GM18861 (cell line): ENCODE measurements at regions not wholly inside any gene's neighbourhood (a gene's known extent, or its start where the extent isn't known, plus 50 kb on each side); places are given as distances from the start of the nearest gene placed in this dataset.

Experiments used
- ATAC-seq: cut with Tn5 transposase; IDR thresholded peaks from one replicate; pipeline ENCODE4 v1.9.1; 2021; ENCODE audit not compliant: unreplicated experiment

DNA sequence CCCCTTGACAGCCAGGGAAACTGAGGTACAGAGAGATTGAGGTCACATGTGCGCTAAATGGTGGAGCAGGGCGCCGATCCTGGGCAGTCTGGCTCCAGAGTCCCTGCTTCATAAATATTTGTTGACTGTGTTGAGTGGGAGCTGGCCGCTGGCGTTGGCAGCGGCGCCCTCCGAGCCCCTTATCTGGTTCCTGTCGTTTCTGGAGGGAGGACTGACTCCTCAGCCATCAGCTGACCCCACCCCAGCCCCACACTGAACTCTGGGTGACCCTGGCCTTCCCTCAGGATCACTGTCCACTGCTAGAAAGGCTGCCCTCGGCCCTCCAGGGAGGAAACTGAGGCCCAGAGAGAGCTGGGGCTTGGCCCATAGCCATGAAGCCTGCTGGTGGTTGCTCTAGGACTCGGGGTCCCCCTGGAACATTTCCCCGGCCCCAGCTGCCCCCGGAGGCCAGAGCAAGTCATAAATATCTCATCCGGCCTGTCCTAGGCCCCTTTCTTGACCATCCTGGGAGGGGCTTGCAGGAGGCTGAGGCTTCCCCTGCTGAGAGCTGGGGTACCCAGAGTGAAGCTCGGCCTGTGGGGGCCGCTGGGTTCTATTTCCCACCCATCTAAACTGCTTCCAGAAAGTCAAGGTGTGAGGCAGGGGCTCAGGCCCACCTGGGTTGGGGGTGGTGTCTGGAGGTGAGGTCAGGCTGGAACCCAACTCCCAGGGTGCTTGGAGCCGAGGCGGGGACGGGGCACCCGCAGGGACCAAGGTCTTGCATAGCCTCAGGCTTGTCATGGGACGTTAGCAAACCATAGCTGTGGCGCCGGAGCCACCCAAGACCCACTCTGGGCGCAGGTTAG is 51.7 kb upstream of the GSE1 start:
- ATAC-seq, result no peak

DNA sequence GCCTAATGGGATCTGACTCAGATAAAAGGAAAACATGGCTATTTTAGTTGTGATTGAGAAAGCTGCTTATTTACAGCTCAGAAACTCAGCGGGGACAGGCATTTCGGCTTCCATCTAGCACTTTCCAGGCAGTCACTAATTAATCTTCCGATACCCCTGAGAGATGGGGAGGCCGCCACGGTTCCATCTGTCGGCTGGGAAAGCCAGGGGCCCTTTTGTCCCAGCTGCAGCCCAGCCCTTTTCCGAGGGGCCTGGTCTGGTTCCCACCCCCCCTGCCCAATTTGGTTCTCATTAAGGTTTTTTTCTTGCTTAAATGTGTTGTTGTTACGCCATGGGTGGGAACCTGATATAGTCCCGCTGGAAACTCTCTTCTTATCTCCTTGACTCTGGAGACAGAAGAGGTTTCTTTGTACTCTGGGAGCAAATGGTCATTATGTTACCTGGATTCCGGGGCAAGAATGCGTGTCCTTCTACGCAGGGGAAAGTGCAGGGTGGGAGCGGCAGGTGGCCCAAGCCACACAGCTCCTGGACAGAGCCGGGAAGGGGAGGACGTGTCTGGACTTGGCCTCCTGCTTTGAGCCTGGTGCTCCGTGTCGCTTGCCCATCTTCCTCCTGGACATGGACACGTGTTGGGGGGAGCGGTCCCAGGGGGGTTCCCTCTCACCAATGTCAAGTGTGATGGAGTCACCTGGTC is 50.9 kb upstream of the GSE1 start:
- no peak for ATAC-seq

DNA sequence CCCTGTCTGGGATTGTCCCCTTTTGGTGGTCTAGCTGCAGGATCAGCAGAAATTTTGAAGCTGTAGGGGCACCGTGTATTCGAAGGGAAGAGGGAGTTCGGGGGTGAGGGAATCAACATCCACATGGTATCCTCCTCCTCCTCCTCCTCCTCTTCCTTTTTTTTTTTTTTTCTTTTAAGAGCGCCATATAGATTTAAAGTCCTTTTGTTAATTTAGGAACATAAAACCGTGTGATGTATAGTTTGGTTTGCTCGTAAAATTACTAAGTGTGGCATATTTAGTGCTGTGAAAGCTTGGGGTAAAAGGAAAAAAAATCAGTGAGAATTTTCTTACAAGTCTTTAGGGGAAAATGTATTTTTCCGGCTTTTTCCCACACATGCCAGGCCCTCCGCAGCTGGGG is 50.1 kb upstream of the GSE1 start:
- no peak for ATAC-seq
